Peyer's patch (tissue), 4 donors: ENCODE measurements at regions not wholly inside any gene's neighbourhood (a gene's known extent, or its start where the extent isn't known, plus 50 kb on each side); places are given as distances from the start of the nearest gene placed in this dataset.

Experiments used
- CTCF ChIP-seq, 6 experiments: fragments of 450-650 bp in 4 of 6; fragments of 200-600 bp in 2 of 6; sonication (generic) in 1 of 6; IDR thresholded peaks; one replicate each; pipeline ENCODE4 v1.5.1; 2017 to 2019; ENCODE audit warnings: antibody characterized with exemption in 6 of 6, mild to moderate bottlenecking in 3 of 6, moderate library complexity in 1 of 6
- POLR2A ChIP-seq, 2 donors: fragments of 450-650 bp; IDR thresholded peaks; one replicate each; pipeline ENCODE4 v1.5.1; 2017; ENCODE audit warnings: antibody characterized with exemption in 2 of 2, mild to moderate bottlenecking in 2 of 2, moderate library complexity in 2 of 2

DNA sequence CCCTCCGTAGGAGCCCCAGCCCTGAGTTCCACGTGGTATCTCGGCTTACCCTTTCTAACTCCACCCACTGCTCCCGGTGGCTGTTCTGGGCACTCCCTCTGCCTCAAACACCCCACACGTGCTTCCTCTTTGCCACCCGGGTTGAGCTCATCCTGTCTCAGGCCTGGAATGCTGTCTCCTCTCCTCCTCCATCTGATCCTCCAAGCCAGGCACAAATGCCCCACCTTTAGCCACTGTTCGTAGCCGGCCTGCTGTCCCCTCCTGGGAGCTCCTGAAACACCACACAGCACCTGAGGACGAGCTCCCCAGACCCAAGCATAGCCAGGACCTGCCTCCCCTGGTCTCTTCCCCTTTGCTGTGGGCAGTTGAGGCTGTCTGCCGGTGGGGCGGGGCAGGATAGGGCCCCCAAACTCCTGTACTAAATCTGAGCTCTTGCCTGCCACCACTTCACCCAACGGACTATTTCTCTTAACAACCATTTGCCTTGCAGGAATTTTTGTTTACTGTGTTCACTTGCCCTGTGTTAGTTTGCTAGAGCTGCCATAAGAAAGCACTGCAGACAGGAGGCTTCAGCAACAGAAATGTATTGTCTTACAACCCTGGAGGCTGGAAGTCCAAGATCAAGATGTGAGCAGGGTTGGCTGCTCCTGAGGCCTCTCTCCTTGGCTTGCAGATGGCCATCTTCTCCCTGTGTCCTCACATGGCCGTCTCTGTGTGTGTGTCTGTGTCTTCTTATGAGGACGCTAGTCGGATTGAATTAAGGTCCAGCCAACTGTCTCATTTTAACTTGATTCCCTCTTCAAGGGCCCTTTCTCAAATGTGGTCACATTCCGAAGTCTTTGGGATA is 58.3 kb upstream of the SHH start:
- TF ChIP-seq CTCF (IDR thresholded peaks at IDR 0.05), result no peak
- no peak for TF ChIP-seq POLR2A (IDR thresholded peaks at IDR 0.05)
